ENCODE measurements at regions not wholly inside any gene's neighbourhood (a gene's known extent, or its start where the extent isn't known, plus 50 kb on each side); places are given as distances from the start of the nearest gene placed in this dataset.

DNA sequence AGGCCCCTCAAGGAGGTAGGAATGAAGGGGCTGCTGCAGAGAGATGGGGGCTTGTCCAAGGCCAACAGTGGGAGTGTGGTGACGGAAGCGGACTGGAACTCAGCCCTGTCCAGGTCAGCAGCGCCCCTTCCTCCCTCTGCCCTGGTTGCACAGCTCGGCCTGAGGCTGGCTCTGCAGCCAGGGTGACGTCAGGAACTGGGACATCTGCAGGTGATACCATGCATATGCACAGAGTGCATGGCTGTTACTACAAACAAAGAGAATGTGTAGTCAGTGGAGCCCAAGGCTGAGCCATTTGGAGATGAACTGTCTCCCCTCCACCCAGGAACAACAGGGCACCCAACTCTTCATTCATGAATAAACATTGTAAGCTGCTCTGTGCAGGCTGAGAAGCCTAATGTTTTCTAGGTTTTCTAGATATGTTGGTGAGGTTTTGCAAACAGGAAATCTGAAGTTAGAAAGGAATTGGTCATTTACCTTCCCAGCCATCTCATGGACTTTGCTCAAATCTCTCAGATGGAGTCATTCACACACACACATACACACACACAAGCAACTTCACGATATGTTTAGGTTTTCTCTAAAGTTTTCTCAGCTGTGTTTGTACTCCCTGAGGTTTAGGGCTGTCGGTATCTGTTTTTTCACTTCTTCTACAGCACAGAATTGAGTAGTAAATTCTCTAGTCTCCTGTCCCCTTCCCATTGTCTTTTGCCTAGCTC lies 117.2 kb downstream of the TLE3 start:
- DNase-seq, result no peak
- no peaks in the 10 kb centered on the region for H3K9me2 ChIP-seq
- no peak for TF ChIP-seq MXI1 (IDR thresholded peaks at IDR 0.05; ENCODE audit: low read depth, low read length)
- TF ChIP-seq USF2 (IDR thresholded peaks at IDR 0.05; ENCODE audit: borderline replicate concordance, low read depth, low read length), result no peak
- no peak for TF ChIP-seq GABPA (IDR thresholded peaks at IDR 0.05; ENCODE audit: low read depth)
- TF ChIP-seq NFIC (IDR thresholded peaks at IDR 0.05; ENCODE audit: borderline replicate concordance), result no peak
- TF ChIP-seq, protein P1, sequence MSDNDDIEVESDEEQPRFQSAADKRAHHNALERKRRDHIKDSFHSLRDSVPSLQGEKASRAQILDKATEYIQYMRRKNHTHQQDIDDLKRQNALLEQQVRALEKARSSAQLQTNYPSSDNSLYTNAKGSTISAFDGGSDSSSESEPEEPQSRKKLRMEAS (IDR thresholded peaks at IDR 0.05; ENCODE audit: low read depth), result no peak
- ChIA-PET CTCF (interaction anchor here (1.0 to 1.7 kb wide), 3 partner anchors 115 to 404 kb away, joined by 3 to 4 read pairs (median 3); no protein-coding TSS in a partner anchor), POLR2A (no interaction called here)
- H3K79me2 ChIP-seq (ENCODE audit: insufficient read depth), result no peaks in the 10 kb centered on the region
- H3K4me1 ChIP-seq (ENCODE audit: control insufficient read depth in 1 of 2, insufficient read depth in 2 of 2, low read depth in 1 of 2, low read length in 1 of 2), result no peaks in the 10 kb centered on the region
- H3K27me3 ChIP-seq (ENCODE audit: insufficient read depth), result peaks cover 7% of the 10 kb centered on the region
- H3K9ac ChIP-seq, result no peak overlapping the region
- 77% methylated on average over 6 of the region's 7 CpGs for WGBS (ENCODE audit: low lambda C conversion rate)
- H3K36me3 ChIP-seq (replicated peaks in 1 of 2; ENCODE audit: control insufficient read depth in 1 of 2, insufficient read depth in 2 of 2, low read length in 1 of 2), result no peaks in the 10 kb centered on the region
- H4K20me1 ChIP-seq (ENCODE audit: insufficient read depth), result no peaks in the 10 kb centered on the region
- no peak overlapping the region for H3K4me3 ChIP-seq (ENCODE audit: low read depth in 2 of 2, low read length in 1 of 2)
- no peak overlapping the region for H3K4me2 ChIP-seq
- H2AFZ ChIP-seq (ENCODE audit: low read depth), result no peak overlapping the region
- H3K9me3 ChIP-seq, result no peaks in the 10 kb centered on the region
- H3K27ac ChIP-seq (ENCODE audit: low read depth in 2 of 2, low read length in 1 of 2), result no peak overlapping the region
- H3F3A ChIP-seq (replicated peaks; ENCODE audit: insufficient read depth), result no peaks in the 10 kb centered on the region

GRCh38 chr15:69982037-69982436 lies 115.7 kb downstream of the TLE3 start:
- Histone ChIP-seq H3K4me3 (ENCODE audit: low read depth in 2 of 2, low read length in 1 of 2) (no peak overlapping the region), H3K27ac (ENCODE audit: low read depth in 2 of 2, low read length in 1 of 2) (no peak overlapping the region), H3F3A (replicated peaks; ENCODE audit: insufficient read depth) (no peaks in the 10 kb centered on the region), H3K4me2 (no peak overlapping the region), H3K27me3 (ENCODE audit: insufficient read depth) (peaks cover 11% of the 10 kb centered on the region), H3K4me1 (ENCODE audit: control insufficient read depth in 1 of 2, insufficient read depth in 2 of 2, low read depth in 1 of 2, low read length in 1 of 2) (no peaks in the 10 kb centered on the region), H3K79me2 (ENCODE audit: insufficient read depth) (no peaks in the 10 kb centered on the region), H2AFZ (ENCODE audit: low read depth) (no peak overlapping the region), H3K9ac (no peak overlapping the region), H3K9me2 (no peaks in the 10 kb centered on the region), H3K36me3 (replicated peaks in 1 of 2; ENCODE audit: control insufficient read depth in 1 of 2, insufficient read depth in 2 of 2, low read length in 1 of 2) (no peaks in the 10 kb centered on the region), H3K9me3 (no peaks in the 10 kb centered on the region), H4K20me1 (ENCODE audit: insufficient read depth) (no peaks in the 10 kb centered on the region)
- ChIA-PET POLR2A (no interaction called here), CTCF (interaction anchor here (1.0 kb wide), 1 partner anchor 48 kb away, joined by 3 read pairs; no protein-coding TSS in a partner anchor)
- no peak for TF ChIP-seq USF2 (IDR thresholded peaks at IDR 0.05; ENCODE audit: borderline replicate concordance, low read depth, low read length)
- no peak for TF ChIP-seq MEF2A (IDR thresholded peaks at IDR 0.05; ENCODE audit: borderline replicate concordance, low read depth)
- TF ChIP-seq ZBTB33 (IDR thresholded peaks at IDR 0.05; ENCODE audit: borderline replicate concordance, low read depth), result no peak
- TF ChIP-seq MXI1 (IDR thresholded peaks at IDR 0.05; ENCODE audit: low read depth, low read length), result no peak
- TF ChIP-seq RXRA (IDR thresholded peaks at IDR 0.05; ENCODE audit: borderline replicate concordance, low read depth), result no peak
- no peak for TF ChIP-seq REST (IDR thresholded peaks at IDR 0.05; ENCODE audit: low read depth, low read length)
- TF ChIP-seq, protein P1 (IDR thresholded peaks at IDR 0.05; ENCODE audit: low read depth), result no peak
- no peak for TF ChIP-seq RFX5 (IDR thresholded peaks at IDR 0.05; ENCODE audit: low read length)
- 38% methylated on average over 2 of the region's 2 CpGs for whole genome bisulfite sequencing (ENCODE audit: low lambda C conversion rate)
- DNase-seq, result no peak

Data from SK-N-SH (cell line).